ENCODE measurements at regions not wholly inside any gene's neighbourhood (a gene's known extent, or its start where the extent isn't known, plus 50 kb on each side); places are given as distances from the start of the nearest gene placed in this dataset.
"Not testable (repeated sequence)": the region's sequence is repeated elsewhere in the genome, so short reads cannot be mapped to it uniquely, and the experiment has no call there.

DNA sequence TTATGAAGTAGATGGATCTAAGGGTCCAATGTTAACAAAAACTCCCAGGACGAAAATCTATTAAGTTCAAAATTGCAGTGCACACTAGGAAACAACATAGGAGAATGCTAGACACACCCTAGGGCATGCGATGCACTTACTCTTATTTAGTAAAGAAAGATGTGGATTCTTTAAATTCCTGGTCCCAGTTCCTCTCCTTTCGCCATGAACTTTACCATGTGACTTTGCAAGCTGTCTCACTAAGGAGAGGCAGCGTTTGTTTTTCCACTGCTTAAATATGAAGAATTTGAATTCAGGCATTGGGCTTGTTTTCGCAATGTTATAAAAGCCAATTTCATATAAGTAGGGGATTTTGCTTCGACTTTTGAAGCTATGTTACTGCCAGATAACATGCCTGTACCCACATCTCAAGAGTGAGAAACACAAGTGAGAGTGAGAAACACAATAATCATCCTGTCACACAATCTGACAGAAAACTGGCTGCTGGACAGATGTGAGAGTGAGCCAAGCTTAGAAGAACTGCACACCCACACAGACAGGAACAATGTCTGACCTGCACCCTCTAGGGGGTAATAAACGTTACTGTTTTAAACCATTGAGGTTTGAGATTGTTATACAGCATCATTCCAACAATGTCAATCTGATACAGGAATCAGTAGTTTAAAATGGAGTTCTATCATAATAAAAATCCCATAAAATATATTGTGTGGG lies 1308.4 kb downstream of the SLITRK5 start:
- intact Hi-C loops (cut with micrococcal nuclease), result no loop called here

DNA sequence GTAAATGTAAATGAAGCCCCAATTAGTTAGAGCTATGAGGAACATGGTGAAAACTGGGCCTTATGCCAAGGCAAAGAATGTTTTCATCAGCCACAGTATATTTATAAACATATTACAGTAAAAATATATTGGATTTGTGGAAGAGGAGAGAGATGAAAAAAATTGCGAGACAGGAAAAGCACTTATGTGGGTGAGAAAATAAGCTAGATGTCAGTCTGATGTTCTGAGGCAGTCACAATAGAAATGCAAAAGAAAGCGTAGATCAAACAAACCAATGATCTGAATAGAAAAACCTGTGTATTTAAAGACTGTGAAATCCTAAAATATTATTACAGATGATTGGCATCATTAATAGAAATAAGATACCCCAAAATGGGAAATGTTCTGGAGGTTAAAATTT lies 1332.5 kb downstream of the SLITRK5 start:
- intact Hi-C loops (cut with micrococcal nuclease), result no loop called here

GRCh38 chr13:89011615-89012014 lies 1340.4 kb downstream of the SLITRK5 start:
- intact Hi-C loops (cut with micrococcal nuclease), result no loop called here

- intact Hi-C loops (cut with micrococcal nuclease), result no loop called here
These were observed 1356.6 kb downstream of the SLITRK5 start for GRCh38 chr13:89027694-89028306.

- intact Hi-C loops (cut with micrococcal nuclease), result no loop called here
These were observed 1357.9 kb downstream of the SLITRK5 start for GRCh38 chr13:89029062-89029461.

DNA sequence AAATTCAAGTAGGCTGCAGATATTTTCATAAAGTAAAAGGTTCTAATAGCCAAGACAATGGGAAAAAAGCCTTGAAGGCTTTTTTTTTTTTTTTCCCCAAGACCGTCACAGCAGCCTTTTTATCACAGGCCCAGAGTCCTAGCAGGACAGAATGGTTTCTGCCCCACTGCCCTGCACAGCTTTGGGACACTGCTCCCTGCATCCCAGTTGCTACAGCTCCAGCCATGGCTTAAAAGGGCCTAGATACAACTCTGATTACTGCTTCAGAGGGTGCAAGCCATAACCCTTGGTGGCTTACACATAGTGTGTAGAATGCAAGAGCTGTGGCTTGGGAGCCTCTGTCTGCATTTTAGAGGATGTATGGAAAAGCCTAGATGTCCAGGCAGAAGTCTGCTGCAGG lies 1362.8 kb downstream of the SLITRK5 start:
- intact Hi-C loops (cut with micrococcal nuclease), result no loop called here

- intact Hi-C loops (cut with micrococcal nuclease), result no loop called here
These were observed 1381.5 kb downstream of the SLITRK5 start for GRCh38 chr13:89052699-89053098.

DNA sequence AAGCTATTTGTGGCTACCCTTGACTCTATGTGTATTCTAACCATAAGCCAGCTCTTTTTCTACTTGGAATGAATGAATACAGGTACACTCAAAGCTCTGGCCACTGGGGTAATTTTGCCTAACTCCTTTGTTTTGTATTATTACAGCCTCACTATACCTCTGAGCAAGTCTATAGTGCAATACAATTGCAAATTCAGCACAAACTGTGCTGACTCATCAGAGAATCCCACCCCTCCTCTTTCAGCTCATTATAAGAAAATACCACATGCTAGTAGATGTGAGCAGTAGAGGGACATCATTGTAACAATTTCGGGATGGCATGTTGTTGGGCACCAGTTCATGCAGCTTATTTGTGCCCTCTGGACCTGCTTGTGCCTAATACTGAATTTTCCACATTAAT lies 1382.2 kb downstream of the SLITRK5 start:
- intact Hi-C loops (cut with micrococcal nuclease), result no loop called here

- intact Hi-C loops (cut with micrococcal nuclease), result no loop called here
These were observed 1386.1 kb downstream of the SLITRK5 start for GRCh38 chr13:89057274-89057673.

DNA sequence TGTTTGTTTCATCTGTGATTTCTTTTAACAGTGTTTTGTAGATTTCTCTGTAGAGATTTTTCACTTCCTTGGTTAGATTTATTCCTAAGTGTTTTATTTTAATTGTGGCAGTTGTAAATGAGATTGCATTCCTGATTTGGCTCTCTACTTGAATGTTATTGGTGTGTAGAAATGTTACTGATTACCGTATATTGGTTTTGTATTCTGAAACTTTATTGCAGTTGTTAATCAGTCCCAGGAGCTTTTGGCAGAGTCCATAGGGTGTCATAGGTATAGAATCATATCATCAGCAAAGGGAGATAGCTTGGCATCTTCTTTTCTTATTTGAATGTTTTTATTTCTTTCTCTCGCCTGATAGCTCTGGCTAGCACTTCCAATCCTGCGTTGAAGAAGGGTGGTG lies 1386.7 kb downstream of the SLITRK5 start:
- intact Hi-C loops (cut with micrococcal nuclease), result no loop called here

GRCh38 chr13:89061821-89062220 lies 1390.7 kb downstream of the SLITRK5 start:
- intact Hi-C loops (cut with micrococcal nuclease), result no loop called here

DNA sequence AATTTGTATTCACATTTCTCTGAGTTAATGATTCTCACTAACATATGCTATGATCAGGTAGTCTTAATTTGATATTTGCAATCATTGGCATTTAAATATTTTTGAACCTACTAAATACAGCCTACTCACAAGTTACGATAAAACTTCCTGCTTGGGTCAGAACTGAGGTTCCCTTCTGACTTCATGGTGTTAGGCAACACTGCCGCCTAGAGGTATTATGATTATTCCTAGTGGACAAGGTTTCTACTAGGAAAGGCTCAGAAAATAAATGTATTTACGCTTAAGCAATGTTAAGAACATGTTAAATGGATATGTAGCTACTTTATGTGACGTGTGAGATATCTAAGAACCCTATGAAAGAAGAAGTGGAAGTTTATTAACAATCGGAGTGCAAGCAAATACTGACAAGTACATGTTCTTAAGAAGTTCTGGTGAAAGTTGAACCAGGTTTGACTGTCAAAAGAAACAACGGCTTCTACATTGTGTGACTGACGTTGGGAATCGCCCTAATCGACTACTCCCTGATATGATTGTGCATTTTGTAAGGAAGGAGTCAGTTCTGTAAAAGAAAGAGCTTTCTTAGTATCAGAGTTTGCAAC lies 1395.8 kb downstream of the SLITRK5 start:
- intact Hi-C loops (cut with micrococcal nuclease), result no loop called here

DNA sequence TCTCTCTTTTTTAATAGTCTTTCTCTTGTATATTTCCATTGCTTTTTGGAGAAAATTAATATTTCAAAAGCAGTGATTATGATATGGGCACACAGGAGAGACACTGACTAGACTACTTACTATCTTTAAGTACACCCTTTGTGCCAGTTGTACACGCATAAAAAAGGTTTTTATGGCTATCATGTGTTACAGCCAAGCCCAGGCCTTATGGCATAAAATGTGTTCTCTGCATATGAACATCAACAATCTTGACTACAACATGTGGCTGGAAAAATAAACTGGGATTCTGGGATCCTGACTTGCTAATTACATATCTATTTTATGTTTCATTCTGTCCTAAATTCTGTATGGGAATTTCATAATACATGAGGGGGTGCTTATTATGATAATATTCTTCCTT lies 1401.8 kb downstream of the SLITRK5 start:
- intact Hi-C loops (cut with micrococcal nuclease), result no loop called here

- intact Hi-C loops (cut with micrococcal nuclease), result no loop called here
These were observed 1405.5 kb downstream of the SLITRK5 start for GRCh38 chr13:89076622-89077021.

- intact Hi-C loops (cut with micrococcal nuclease), result no loop called here
These were observed 1411.5 kb downstream of the SLITRK5 start for GRCh38 chr13:89082623-89083022.

GRCh38 chr13:89088107-89088506 lies 1416.9 kb downstream of the SLITRK5 start:
- intact Hi-C loops (cut with micrococcal nuclease), result not testable (repeated sequence)

- intact Hi-C loops (cut with micrococcal nuclease), result no loop called here
These were observed 1426.8 kb downstream of the SLITRK5 start for GRCh38 chr13:89097994-89098393.

GRCh38 chr13:89113744-89114143 lies 1442.6 kb downstream of the SLITRK5 start:
- intact Hi-C loops (cut with micrococcal nuclease), result no loop called here

GRCh38 chr13:89115307-89115706 lies 1444.1 kb downstream of the SLITRK5 start:
- intact Hi-C loops (cut with micrococcal nuclease), result no loop called here

GRCh38 chr13:89136678-89137077 lies 1465.5 kb downstream of the SLITRK5 start:
- intact Hi-C loops (cut with micrococcal nuclease), result no loop called here

DNA sequence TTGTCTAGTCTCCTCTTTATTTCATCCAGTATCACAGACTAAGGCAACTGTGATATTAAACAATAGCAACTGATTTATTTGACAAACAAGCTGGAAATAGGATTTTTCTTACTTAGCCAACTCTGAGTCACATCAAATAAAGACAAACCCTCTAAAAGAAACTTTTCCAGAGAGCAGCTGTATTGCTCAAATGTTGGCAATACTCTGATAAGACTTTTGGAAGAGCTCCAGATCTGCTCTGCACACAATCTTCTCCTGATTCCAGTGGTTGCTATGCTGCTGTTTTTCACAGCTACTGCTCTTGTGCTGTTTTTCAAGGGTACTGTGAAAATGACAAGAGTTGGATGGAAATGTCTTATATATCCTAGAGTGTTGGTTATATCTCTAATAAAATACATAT lies 1479.2 kb downstream of the SLITRK5 start:
- intact Hi-C loops (cut with micrococcal nuclease), result no loop called here

DNA sequence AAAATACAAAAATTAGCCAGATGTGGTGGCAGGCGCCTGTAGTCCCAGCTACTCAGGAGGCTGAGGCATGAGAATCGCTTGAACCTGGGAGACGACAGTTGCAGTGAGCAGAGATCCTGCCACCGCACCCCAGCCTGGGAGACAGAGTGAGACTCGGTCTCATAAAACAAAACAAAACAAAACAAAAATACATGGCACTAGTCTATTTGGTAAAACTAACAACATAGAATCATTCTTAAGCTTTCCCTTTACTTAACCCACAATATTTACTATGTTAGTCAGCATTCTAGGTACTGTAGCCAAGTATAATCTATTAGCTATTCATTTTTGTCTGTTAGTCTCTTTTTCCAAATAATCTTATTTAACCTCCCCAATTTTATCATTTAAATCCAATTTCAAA lies 1482.8 kb downstream of the SLITRK5 start:
- intact Hi-C loops (cut with micrococcal nuclease), result no loop called here

GRCh38 chr13:89163096-89163495 lies 1491.9 kb downstream of the SLITRK5 start:
- intact Hi-C loops (cut with micrococcal nuclease), result no loop called here
